ENCODE measurements at regions not wholly inside any gene's neighbourhood (a gene's known extent, or its start where the extent isn't known, plus 50 kb on each side); places are given as distances from the start of the nearest gene placed in this dataset.
A peak's percentile ranks its signal among the peaks of the same experiment; 100 is the strongest.

DNA sequence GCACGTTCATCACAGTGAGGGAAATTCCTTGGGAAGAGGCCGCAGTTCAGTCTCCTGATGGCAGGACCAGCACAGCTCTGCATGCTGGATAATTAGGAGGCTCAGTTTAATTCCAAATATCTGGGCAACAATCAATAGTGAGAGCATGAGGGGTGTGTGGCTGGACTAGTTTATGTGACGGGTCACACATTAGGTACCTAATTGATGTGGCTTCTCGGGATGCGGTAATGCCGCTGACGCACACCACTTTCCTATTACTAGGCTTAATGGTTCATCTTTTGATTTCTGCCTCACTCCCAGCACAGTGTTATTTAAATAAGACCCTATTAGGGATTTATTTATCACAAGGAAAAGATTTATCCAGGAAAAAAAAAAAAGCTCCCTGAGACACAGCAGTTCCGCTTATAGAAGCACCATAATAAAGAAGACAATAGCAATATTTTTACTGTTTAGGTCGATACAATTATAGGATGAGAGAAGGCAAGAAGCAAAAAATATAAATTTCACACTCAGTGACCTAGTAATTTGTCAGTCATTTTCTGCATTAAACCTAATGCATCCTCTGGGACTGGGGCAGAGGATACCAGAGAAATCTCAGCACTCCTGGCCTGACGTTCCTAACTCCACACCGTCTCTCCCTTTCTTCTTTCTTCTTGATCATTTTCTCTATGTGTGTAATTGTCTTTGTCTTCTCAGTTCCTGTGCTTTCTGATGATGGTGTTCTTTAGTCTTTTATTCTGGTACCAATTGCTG lies 264.7 kb upstream of the SLC14A2 start:
- DNase-seq: no peak

DNA sequence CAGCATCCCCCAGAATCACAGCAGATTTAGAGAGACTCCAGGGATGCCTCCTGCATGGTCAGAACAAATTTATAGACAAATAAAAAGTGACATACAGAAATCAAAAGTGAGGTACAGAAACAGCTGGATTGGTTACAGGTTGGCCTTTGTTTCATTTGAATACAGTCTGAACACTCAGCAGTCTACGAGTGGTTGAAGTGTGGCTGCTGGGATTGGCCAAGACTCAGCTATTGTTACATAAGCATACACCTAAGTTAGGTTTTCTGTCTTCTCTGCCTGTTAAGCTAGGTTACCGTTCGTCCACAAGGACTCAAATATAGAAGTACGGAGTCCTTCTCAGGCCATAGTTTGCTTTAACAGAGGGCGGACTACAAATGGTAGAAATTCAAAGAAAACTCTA lies 262.4 kb upstream of the SLC14A2 start:
- no peak for DNase-seq

DNA sequence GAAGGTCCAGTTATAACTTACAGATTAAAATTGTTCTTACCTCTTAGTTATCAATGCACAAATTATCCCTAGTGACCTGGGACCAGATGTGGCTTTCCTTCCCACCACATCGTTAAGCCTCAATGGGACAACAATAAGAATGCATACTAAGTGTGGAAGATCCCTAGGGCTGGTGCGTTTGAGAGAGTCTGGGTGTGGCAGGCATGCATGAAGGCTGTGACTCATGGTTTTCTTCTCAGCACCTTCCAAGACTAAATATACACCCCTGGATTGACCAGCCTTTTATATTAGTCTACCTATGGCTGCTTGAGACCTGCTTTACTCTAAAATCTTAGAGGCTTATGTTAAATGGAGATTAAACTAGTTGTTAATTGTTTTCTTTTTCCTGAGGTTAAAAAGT lies 261.7 kb upstream of the SLC14A2 start:
- DNase-seq: peak; percentile 14

DNA sequence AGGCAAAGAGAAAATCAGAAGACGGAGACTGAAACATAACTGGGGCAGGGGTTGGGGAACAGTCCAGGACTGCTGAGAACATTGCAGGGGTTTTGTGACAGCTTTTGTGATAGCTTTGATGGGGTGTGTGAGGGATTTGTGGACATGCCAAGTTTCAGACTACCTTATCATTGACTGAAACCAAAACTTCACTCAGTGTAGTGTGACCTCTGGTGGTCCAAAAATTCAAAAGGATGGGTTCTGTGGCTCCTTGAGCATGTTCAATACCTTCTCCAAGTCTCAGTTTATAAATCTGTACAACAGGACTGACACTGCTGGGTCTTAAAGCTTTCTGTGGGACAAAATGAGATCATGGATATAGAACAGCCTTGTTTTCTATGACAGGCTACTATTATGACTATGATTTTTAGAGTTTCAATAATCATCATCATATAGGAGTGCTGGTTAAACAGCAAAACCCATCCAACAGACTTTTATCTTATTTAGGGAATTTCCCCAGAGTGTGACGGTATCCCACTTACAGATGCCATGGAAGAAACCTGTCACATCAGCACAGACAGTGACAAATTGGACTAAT lies 259.2 kb upstream of the SLC14A2 start:
- no peak for DNase-seq

DNA sequence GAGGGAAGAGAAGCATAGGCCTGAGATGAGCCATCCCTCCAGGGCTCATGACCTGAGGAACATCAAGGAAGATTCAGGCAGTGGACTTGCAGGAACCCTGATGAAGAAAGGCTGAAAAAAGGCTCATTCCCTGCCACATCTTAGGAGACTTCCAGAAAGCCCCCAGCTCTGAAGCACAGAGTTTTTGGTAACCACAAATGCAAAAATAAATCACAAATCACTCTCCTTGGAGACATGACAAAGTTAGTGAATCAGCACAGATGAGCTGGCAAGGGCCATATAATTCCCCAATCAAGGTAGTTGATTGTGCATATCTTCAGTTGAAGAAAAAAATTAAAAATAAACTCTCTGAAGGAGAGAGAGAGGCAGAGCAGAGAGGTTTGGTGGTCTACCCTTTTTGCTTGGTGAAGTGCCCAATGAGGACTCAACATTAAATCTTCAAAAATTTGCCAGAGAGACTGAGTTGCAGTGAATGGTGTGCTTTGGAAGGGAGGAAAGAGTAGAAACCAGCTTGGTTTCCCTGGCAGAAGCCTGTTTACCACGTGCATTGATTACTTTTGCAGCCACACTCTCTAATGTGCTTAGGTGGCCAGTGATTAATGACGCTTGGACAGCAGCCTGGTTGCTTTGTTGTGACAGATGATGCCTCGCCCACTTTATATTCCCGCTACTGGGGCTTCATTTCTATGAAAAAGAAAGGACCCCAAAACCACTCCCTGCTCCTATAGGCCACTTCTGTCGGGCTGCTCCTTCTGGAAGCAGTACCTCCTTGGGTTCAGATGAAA lies 257.4 kb upstream of the SLC14A2 start:
- no peak for DNase-seq

DNA sequence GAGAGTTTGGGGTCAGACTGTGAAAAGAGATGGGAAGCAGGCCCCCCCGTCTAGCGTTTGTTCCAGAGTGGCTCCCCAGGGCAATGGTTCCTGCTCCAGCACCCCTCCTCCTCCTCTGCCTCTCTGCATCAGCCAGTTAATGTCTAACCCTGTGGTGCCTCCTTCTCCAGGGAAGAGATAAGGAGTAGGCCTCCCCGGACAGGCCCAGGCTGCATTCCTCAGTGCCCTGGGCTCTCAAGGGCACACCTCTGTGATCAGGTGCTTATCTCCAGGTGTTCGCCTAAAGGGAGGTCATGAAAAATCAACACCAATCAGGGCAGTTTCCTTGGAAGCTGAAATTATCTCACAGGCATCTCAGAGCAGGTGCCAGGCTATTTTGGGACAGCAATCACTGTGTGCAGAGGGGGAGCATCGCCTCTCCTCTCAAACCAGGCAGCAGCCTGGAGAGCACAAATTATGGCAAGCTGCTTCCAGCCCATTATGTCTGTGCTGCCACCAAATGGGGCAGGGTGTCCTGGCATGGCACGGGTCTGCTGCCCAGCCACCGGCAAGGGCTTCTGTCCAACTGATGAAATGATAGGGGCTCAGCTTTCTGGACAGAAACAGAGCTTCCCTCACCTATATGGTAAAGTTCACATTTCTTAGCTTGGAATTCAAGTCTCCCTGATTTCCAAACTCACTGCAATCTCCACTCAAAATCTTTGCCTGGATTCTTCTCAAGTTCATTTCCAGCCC lies 255.8 kb upstream of the SLC14A2 start:
- no peak for DNase-seq

DNA sequence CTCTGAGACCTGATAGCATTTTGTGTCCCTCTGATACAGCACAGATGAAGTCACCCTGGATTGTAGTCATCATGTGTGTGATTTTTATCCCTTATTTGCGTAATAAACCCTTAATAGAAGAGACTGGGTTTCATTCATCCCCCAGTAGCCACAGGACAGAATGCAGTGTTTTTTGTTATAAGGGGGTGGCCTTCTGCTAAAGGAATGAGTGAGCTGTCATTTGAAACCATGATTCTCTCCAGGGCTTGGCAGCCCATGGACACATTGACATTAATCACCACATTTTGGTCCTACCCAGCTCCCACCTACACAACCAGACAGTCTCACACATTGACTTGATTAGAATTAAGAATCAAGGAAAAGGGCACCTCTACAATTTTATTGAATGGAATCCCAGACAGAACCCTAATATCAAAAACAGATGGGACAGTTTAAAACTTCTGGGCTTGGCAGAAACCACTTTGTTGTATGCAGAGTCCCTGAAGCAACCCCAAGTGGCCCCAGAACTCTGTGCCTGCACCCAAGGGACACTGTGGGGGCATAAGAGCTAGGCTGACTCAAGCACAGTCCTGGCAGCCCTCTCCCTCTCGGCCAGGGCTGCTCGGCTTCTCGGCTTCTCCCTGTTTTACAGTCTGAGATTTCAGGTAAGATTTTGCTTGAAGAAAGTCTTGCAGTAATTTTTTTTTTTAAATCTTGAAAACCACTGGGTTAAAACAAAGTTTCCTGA lies 254.0 kb upstream of the SLC14A2 start:
- DNase-seq: no peak

DNA sequence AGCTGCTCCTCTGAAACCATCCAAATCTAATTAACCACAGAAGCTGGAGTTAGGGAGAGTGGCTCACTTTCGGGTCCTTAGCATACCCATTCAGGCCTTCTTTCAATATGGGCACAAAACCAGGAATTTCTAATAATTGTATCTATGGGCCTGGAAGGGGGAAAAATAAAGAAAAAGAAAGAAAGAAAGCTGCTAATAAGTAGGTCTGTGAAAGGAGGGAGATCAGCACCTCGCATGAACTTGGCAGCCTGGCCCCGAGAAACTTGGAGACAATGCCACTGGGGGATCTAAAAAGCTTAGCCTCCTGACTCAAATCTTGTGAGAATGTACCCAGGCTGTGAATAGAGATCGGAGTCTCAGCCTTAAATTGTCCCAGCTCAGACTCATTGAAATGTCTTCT lies 252.1 kb upstream of the SLC14A2 start:
- DNase-seq: no peak

DNA sequence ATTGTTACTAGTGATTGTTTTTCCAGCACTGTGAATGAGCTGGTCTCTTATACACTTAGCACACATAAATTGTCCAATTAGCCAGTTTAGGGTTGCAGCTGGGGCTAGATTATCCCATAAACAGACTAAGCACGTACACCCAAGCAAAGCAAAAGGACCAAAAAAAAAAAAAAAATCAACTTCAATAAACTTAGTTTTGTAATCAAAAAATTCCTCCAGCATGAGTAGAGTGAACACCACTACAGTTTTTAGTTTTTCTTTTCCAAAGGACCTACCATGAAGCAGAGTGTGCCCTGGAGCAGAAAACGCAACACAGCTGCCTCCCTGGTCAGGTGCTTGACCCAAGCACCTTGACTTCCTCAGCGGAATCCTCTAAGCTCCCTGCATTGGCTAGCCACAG lies 249.4 kb upstream of the SLC14A2 start:
- DNase-seq: no peak

DNA sequence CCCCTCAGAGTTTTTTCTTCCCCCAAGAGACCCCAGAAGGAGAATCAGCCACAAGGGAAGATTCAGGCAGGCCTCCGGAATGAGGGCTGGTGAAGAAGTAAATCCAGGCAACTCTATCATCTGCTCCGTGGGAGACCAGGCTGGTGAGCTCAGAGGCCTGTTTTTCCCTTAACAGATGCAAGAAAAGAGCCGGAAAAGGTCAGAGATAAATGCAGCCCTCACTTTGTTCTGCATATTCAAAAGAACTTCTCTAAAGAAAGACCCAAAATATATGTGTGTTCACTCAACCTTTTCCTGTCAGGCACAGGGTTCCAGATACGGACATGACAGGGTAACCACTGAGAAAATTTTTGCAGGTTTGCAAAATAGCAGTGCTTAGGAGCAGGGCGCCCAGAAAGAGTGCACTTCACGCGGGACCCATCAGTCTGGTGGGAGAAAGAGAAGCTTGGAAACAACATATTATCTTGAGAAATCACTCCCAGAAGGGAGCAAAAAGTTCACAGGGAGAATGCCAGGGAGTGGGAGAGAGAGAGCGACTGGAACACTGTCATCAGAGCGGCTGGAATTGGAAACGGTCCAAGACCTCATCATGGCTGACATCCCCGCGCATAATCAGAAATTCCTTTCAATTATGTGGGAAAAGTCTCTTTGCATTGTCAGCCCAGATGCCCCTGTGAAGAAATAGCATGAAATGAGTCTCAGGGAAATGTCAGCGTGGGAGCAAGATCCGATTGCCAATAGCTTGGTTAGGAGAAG lies 244.8 kb upstream of the SLC14A2 start:
- DNase-seq: no peak

DNA sequence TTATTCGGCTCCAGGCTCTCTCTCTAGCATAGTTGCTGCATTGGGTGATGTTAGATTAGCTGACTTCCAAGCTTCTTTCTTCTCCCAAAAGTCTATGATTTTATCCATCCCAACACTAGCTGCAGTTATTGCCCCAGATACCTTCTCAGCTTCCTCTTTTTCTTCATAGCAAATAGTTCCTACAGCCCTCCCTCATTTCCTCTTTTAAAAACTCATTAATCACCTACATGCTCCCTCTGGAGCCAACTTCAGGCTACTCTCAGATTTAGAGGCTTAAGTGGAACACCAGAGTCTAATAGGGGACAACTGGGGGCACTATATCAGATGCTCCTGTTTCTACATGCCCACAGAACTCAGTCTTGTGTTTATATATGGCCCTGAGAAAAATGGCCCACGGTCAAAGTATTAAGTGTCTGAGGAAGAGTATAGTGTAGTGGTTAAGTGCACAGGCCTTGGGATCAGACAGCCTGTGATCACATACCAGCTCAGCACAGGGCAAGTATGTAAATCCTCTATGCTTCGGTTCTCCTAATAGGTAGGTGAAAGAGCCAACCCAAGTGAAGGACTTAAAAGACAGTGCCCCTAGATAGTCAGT lies 241.9 kb upstream of the SLC14A2 start:
- DNase-seq: no peak

DNA sequence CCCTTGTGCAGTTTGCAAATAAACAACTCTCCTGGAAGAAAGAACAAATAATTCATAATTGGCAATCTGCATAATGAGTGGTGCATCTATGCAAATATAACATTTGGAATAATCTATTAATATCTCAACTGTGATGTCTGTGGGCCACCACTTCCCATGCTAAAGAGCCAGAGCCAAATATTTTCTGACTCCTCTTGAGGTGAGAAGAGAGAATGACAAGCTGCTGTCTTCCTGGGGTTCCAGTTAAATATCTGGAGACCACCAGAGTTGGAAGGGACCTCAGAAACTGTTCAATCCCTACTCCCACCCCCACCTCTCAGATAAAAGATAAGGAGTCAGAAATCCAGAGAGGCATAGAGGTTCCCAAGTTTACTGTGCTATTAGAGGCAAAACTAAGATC lies 241.0 kb upstream of the SLC14A2 start:
- no peak for DNase-seq

DNA sequence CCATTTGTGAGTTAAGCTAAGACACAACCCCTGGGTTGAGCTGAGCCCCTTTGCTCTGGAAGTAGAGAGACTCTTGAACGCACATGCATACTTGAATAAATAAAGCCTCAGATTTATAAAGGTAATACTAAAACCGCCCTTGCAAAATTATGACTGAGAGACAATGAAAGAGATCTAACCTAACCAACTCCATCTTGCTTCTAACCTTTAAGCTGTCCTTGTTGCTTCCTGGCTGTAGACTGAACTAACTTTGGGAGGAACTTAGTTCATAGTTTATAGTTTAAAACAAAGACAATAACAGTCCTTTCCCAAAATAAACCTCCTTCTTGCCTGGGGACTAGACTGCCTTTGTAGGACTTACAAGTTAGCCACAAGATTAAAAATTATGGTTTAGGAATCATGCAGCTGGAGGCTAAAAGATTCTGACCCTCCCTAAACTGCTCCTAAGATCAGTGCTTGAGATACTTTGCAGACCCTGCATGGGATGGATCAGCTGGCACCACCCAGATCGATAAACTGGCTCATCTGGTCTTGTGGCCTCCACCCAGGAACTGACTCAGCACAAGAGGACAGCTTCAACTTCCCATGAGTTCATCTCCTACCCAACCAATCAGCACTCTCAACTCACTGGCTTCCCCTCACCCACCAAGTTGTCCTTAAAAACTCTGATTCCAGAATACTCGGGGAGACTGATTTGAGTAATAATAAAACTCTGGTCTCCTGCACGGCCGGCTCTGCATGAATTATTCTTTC lies 240.2 kb upstream of the SLC14A2 start:
- no peak for DNase-seq

DNA sequence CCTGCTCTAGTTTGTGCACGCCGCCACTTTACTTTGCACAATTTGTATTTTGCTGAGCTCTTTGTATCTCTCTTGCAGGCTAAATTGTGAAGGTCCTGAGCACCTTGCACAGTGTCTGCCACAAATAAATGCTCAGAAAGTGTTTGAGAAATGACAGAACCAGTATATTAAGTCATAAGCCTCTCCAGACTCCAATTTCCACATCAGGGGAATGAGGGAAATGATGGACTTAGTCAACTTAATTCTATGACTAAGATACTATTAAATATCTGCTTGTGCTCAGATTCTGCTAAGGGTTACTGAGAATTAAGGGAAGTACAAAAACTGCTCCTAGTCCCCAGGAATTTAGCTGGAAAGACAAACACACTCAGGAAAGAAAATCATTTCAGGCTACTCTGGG lies 239.1 kb upstream of the SLC14A2 start:
- no peak for DNase-seq

DNA sequence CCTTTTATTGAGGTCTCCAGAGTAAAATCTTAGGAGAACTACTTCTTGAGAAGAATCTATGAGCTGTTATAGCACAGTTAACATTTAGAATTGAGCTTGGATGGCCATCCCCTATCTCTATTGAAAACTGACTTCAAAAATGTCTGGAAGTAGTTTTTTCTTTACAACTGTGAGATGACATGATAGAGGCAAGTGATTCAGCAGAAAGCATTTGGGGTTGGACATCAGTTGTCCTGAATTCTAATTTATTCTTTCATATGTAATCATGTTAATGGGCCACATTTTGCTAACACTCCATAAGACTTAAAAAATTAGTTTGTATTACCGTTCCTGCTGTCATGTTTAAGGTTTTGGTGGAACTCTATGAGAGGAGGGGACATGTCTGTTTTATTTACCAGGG lies 237.0 kb upstream of the SLC14A2 start:
- DNase-seq: no peak

DNA sequence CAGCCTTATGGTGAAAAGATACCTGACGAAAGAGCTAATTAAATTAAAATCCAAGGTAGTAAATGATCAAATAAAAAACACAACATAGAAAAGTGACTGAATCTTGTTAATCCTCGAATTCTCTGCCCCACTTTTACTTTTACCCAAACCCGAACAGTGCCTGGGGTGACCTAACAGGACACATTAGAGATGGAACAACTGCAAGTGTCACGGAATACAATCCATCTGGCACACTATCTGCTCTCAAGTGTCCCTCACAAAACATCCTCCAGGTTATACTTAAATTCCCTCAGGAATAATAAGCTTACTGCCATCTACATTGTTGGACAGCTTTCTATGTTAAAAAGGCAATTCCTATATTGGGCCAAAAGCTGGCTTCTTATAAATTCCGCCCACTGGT lies 236.3 kb upstream of the SLC14A2 start:
- DNase-seq: no peak

DNA sequence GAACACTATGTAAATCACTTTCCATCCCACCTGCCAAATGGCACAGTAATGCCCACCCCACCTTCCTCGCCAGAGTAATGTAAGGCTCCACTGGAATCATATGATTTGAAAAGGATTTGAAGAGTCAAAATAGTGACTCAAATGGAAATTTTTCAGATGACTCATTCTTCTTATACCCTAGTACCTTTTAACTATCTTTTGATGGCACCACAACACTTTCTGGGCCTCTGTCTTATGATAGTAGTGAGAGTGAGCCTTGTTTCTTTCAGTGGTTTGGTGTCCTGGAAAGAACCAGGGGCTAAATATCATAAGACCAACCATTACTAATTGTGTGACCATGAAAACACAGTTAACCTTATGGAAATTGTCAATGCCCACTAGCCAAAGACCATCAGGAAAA lies 235.4 kb upstream of the SLC14A2 start:
- DNase-seq: peak; percentile 42

DNA sequence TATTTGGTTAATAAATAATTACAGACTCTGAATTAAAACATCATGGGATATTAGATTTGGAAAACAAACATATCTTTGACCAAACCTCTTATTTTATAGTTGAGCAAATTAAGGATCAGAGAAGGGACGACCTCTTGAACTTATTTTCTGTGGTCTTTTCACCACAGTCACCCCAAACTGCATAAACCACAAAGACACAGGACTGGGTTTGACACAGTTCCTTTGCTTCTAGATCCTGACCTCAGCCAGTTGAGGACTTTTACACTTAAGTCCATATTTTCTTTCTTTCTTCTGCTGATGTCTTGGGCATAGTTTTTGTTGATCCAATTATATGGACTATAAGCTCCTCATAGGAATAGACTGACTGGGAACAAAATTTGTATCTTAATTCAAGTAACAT lies 234.0 kb upstream of the SLC14A2 start:
- no peak for DNase-seq

DNA sequence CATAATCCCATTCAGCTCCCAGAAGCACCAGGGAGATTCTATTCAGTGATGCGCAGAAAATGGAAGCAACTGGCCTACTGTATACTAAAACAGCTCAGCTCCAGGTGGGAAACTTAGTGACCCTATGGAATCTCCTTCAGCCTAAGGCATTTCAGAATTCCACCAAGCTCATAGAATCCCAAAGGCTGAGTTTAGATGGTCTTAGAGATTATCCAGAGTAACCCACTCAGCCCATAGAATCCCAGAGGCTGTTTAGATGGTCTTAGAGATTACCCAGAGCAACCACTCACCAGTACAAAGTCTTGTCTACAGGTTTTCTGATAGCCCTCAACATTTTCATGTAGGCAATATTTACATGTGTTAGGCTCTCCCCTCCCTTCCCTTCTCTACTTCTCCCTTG lies 232.0 kb upstream of the SLC14A2 start:
- DNase-seq: no peak

DNA sequence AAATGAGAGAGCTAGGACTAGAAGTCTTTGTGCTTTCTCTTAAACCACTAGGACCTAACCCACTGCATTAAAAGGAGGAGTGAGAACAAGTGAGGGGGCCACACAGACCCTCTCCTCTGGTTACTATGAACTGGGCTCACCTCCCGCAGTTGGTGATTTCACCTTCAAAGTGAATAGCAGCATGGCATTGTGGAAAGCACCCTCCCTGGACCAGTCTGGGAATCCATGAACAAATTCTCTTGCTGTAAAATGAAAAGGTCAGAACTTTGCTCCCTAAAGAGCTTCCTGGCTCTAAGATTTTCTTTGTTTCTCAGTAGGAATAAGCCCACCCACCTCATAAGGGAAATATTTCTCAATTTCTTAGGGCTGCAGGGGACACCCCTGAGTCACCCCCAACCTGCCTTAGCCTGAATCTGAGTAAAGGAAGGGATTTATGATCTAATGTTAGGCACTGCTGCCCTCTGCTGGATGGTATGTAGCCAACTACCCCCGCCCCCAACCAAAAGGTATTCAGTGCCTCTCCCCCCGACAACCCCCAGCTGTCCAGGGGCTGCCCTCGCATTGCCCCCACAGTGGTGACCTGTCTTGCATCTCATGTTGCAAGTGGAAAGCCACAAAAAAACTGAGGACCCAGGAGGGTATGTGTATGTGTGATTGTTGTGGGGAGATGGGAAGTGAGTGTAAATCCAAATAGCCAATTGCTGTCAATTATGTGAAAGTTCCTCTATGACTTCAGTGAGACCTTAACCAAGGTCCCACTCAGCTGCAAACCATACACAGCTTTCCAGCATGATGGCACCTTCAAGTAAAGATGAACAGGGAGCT lies 230.9 kb upstream of the SLC14A2 start:
- peak; percentile 7 for DNase-seq

Measured in NCI-H226 (cell line).